ENCODE measurements at regions not wholly inside any gene's neighbourhood (a gene's known extent, or its start where the extent isn't known, plus 50 kb on each side); places are given as distances from the start of the nearest gene placed in this dataset.
A peak's percentile ranks its signal among the peaks of the same experiment; 100 is the strongest.
"Not testable (repeated sequence)": the region's sequence is repeated elsewhere in the genome, so short reads cannot be mapped to it uniquely, and the experiment has no call there.

DNA sequence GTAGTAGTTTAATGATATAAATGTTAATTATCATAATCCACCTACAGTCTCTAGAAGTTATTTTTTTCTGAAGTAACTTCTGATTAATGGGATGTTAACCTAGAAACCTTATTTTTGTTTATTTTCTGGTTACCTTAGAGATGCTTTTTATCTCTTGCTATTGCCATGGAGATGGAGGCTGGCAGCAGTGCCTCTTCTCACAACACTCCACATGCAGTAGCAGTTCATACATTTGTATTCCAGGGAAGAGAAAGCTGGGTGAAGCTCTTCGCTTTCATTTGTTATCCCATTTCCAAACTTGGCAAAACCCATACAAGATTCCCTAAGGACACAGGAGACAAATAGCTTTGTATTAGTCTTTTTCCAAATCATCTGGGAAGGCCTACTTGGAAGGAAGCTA is 1794.1 kb upstream of the LRRTM1 start:
- H3K27ac ChIP-seq = no peak overlapping the region
- H3K4me1 ChIP-seq = no peaks in the 10 kb centered on the region
- H3K9me3 ChIP-seq (replicated peaks) = no peaks in the 10 kb centered on the region
- H3K4me3 ChIP-seq = no peak overlapping the region
- H3K27me3 ChIP-seq = no peaks in the 10 kb centered on the region
- no peak for DNase-seq
- H3K36me3 ChIP-seq = no peaks in the 10 kb centered on the region

DNA sequence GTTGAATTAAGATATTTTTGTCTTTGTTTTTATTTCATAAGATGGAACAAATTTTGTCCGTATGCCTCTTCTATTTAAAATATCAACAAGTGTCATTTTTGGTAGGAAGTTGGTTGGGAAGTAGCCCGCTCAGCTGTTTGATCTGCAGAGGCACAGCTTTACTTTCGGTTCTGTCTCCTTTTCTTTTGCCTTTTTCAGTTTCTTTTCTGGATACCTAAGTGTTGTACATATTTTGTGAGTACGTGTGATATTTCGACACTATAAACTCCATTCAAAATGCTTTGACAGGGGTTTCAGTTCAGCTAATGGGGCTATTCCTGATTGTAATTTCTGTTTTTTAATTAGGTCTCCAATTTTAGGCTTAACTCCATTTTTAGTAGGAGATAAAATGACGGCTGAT is 1785.0 kb upstream of the LRRTM1 start:
- Histone ChIP-seq H3K4me1 (no peaks in the 10 kb centered on the region), H3K36me3 (no peaks in the 10 kb centered on the region), H3K27me3 (no peaks in the 10 kb centered on the region), H3K9me3 (replicated peaks) (no peaks in the 10 kb centered on the region), H3K4me3 (no peak overlapping the region), H3K27ac (no peak overlapping the region)
- no peak for DNase-seq

DNA sequence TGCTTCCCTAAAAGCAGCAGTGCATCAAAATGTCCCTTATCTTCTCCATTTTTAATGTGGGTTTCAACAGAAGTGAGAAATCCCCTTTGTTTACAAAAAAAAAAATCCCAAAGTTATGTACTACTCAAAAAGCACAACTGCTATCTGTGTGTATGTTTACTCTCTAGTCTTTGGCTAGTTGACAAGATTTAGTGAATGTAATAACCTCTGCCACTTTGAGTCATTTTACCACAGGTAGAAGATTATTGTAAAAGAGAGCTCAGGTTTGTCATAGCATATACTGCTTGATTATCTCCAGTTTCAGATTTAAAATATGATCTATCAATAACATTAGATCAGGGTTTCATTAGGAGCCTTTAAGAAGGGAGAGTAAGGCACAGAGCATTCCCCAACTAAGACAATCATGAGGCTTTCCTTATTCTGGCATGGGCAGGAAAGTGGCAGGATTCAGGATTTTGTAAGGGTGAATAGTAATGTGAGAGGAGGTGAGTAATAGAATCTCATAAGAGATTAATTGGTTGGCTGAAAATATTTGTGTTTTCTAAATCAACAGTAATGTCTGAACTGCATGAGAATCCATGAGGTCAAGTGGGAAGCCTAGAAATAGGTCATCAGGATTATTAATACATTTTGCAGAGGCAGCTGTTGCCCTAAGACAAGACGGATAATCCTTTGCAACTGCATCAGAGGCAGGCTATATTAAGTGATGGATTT is 1780.3 kb upstream of the LRRTM1 start:
- DNase-seq = no peak
- Histone ChIP-seq H3K4me3 (no peak overlapping the region), H3K27ac (no peak overlapping the region), H3K36me3 (no peaks in the 10 kb centered on the region), H3K27me3 (no peaks in the 10 kb centered on the region), H3K9me3 (replicated peaks) (no peaks in the 10 kb centered on the region), H3K4me1 (no peaks in the 10 kb centered on the region)

DNA sequence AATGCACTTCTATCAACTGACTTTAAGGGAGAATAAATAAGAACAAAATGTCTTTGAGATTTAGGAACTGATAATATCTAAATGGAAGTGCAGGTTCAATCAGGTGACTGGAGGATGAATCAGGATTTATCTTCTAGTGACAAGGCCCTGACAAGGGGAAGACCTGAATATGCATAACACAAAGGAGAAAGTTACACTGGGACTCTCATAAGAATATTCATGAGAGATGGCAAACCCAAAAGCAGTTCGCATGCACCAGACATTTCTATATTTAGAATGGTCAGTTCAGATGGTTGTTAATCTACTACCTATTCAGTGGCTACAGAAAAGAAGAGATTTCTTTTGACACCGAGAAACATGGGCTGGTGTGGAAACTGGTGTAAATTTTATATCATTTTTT is 1771.3 kb upstream of the LRRTM1 start:
- DNase-seq = no peak
- Histone ChIP-seq H3K4me3 (no peak overlapping the region), H3K27ac (no peak overlapping the region), H3K9me3 (replicated peaks) (no peaks in the 10 kb centered on the region), H3K27me3 (no peaks in the 10 kb centered on the region), H3K36me3 (no peaks in the 10 kb centered on the region), H3K4me1 (no peaks in the 10 kb centered on the region)

DNA sequence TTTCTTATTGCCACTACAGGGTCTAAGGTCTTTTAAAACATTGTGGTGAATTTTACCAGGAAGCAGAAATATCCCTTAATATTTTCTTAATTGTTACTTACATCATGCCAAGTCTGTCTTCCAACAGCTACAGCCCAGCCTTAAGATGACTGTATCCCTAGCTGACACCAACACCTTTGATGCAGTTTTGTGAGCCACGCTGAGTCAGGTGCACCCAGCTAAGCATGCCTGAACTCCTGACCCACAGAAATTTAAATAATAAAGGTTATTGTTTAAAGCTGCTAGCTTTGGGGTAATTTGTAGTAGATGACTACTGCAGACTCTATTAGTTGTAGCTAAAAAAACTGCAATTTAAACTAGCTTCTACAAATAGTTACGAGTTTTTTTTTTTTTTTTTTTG is 1757.9 kb upstream of the LRRTM1 start:
- H3K4me3 ChIP-seq = no peak overlapping the region
- no peak overlapping the region for H3K27ac ChIP-seq
- DNase-seq = no peak
- no peaks in the 10 kb centered on the region for H3K9me3 ChIP-seq (replicated peaks)
- H3K4me1 ChIP-seq = no peaks in the 10 kb centered on the region
- no peaks in the 10 kb centered on the region for H3K36me3 ChIP-seq
- H3K27me3 ChIP-seq = 0 out of 2 replicates have a peak, but pooled peaks cover 2% of the 10 kb centered on the region

DNA sequence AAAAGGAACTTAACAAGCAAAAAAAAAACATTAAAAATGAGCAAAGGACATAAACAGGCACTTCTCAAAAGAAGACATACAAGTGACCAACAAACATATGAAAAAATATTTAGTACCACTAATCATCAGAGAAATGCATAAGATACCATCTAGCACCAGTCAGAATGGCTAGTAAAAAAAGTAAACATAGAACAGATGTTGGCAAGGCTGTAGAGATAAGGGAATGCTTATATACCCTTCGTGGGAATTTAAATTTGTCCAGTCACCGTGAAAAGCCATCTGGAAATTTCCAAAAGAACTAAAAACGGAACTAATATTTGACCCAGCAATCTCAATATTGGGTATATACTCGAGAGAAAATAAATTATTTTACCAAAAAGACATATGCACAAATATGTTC is 1751.3 kb upstream of the LRRTM1 start:
- no peaks in the 10 kb centered on the region for H3K9me3 ChIP-seq (replicated peaks)
- peak in 1 of 2 experiments; percentile 2 for DNase-seq
- H3K4me1 ChIP-seq = no peaks in the 10 kb centered on the region
- no peaks in the 10 kb centered on the region for H3K27me3 ChIP-seq
- no peaks in the 10 kb centered on the region for H3K36me3 ChIP-seq
- H3K27ac ChIP-seq = no peak overlapping the region
- H3K4me3 ChIP-seq = no peak overlapping the region

DNA sequence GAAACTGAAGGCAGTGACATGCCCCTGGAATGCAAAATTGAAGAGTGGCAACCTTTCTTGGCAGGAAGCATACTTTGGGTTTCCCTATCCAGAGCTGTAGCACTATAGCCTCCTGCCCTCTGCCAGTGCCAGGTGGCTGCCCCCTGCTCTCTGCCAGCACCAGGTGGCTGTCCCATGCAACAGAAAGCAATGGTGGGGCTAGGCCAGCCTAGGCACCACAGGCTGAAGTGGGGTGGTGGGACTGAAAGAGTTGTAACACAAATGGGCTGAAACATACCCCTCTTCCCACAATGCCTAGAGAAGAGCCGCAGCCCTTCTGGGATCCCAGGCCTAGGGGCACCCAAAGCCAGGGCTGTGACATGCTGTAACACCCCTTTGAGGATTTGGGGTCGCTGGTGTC is 1739.3 kb upstream of the LRRTM1 start:
- DNase-seq = no peak
- H3K27ac ChIP-seq = no peak overlapping the region
- H3K4me3 ChIP-seq = no peak overlapping the region
- H3K9me3 ChIP-seq (replicated peaks) = no peaks in the 10 kb centered on the region
- no peaks in the 10 kb centered on the region for H3K36me3 ChIP-seq
- H3K4me1 ChIP-seq = no peaks in the 10 kb centered on the region
- no peaks in the 10 kb centered on the region for H3K27me3 ChIP-seq

DNA sequence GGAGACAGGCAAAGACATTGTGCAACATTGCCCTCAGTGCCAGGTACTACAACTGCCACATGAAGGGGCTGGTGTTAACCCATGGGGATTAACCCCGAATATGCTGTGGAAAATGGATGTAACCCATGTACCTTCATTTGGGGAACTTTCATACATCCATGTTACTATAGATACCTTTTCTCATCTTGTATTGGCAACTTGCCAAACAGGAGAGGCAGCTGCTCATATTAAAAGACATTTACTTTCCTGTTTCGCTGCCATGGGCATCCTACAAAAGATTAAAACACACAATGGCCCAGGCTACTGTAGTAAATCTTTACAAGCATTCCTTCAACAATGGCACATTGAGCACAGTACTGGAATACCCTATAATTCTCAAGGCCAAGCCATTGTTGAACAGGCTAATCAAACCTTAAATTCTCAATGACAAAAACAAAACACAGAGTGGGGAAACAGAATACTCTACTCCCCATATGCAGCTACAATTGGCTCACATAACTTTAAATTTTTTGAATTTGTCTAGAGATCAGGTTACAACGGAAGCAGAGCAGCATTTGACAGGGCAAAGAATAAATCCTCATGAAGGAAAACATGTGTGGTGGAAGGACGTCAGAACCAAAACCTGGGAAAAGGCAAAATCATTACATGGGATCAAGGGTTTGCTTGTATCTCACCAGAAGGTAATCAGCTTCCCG is 1723.5 kb upstream of the LRRTM1 start:
- H3K27me3 ChIP-seq = no peaks in the 10 kb centered on the region
- no peak overlapping the region for H3K4me3 ChIP-seq
- H3K4me1 ChIP-seq = no peaks in the 10 kb centered on the region
- DNase-seq = peak in 1 of 2 experiments; percentile 32
- H3K9me3 ChIP-seq (replicated peaks) = no peaks in the 10 kb centered on the region
- no peaks in the 10 kb centered on the region for H3K36me3 ChIP-seq
- H3K27ac ChIP-seq = no peak overlapping the region

DNA sequence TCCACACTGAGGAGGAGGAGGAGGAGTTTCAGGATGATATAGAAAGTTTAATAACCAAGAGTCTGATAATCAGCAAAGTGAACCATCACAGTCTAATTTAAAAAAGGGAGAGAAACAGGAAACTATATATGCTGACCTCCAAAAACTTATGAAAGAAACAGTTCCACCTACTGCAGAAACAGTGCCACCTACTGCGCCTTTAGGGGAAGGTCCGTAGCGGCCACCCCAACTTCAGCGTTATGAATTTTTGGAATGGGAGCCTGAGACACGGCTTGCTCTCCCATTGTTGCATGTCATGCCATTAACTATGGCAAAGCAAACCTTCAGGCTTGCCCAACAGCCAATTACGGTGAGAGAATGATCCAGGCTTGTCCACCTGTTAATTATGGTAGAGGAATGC is 1719.2 kb upstream of the LRRTM1 start:
- no peaks in the 10 kb centered on the region for H3K4me1 ChIP-seq

DNA sequence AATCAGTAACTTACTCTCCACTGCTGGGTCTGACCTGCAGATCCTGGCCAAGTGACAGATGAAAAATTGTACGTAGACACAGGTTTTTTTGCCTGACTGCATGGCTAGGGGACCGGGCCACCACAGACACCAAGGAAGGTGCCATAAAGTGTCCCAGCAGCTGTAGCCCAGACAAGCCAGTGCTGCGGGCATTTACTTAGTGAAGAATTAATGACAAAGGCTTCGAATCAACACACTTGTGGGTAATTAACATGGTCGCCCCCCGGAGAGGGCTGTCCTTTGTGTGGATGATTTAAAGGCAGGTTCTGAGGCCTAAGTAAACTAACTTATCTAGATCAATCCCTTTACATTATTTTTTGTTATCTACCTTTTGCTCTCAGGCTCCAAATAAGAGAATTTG is 1709.1 kb upstream of the LRRTM1 start:
- no peak overlapping the region for H3K4me3 ChIP-seq
- no peak for DNase-seq
- H3K9me3 ChIP-seq (replicated peaks) = no peaks in the 10 kb centered on the region
- H3K4me1 ChIP-seq = no peaks in the 10 kb centered on the region
- no peaks in the 10 kb centered on the region for H3K36me3 ChIP-seq
- H3K27ac ChIP-seq = no peak overlapping the region
- no peaks in the 10 kb centered on the region for H3K27me3 ChIP-seq

More for the DNA sequence above, 1719.2 kb upstream of the LRRTM1 start:
- Histone ChIP-seq H3K4me3 (no peak overlapping the region), H3K36me3 (no peaks in the 10 kb centered on the region), H3K27ac (no peak overlapping the region), H3K9me3 (replicated peaks) (no peaks in the 10 kb centered on the region), H3K27me3 (no peaks in the 10 kb centered on the region)
- peak in 1 of 2 experiments; percentile 19 for DNase-seq

DNA sequence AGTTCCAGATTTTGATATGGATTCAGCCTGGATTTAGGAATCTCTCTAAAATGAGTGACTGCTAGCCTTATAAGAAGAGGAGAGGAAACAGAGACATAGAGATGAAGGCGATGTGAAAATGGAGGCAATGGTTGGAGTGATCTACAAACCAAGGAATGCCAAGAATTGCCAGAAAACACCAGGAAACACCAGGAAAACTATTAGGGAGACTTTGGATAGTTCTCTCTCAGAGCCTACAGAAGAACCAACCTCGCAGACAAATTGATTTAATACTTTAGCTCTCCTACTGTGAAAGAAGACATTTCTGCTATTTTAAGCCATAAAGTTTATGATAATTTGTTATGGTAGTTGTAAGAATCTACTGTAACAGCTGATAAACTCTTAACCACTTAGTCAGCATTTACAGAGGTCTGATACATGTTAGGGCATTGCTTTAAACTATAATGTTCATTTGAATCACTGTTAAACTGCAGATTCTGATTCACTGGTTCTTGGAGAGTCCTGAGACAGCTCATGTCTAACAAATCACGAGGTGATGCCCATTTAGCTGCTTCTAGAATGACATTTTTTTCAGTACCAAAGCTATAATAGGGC is 1702.6 kb upstream of the LRRTM1 start:
- Histone ChIP-seq H3K4me3 (no peak overlapping the region), H3K27ac (no peak overlapping the region; the same call in 1 of the 2 replicates), H3K4me1 (peaks cover 4% of the 10 kb centered on the region; the same call in 1 of the 2 replicates), H3K36me3 (no peaks in the 10 kb centered on the region), H3K9me3 (replicated peaks) (no peaks in the 10 kb centered on the region), H3K27me3 (no peaks in the 10 kb centered on the region)
- DNase-seq = no peak

DNA sequence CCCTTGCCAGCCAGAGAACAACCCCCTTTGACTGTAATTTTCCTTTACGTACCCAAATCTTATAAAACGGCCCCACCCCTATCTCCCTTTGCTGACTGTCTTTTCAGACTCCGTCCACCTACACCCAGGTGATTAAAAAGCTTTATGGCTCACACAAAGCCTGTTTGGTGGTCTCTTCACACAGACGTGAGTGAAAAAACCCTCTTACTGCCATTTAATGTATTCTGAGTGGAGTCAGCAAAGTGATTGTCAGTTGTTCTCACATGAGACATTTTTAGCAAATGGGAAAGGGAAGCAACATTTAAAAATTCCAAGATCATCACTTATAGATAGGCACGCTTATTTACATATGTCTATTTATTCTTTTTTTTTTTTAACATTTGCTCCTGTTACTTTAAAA is 1701.3 kb upstream of the LRRTM1 start:
- H3K27me3 ChIP-seq; H3K4me3 ChIP-seq; H3K4me1 ChIP-seq; H3K9me3 ChIP-seq (replicated peaks); H3K27ac ChIP-seq; H3K36me3 ChIP-seq; DNase-seq: not testable (repeated sequence)

DNA sequence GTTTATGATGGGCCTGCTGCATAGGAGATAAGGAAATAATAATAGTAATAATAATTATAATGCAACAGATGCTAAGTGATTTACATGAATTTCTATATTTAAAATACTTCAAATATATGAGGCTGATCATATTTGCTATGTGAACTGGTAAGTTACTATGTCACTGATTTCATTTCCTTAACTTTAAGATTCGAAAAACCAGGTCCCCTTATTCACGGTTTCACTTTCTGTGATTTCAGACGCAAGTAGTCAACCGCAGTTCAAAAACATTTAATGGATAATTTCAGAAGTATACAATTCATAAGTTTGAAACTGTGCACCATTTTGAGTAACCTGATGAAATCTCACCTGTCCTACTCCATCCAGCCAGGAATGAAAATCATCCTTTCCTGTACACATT is 1697.1 kb upstream of the LRRTM1 start:
- H3K4me1 ChIP-seq = no peaks in the 10 kb centered on the region; the same call in 1 of the 2 replicates
- no peak overlapping the region for H3K4me3 ChIP-seq
- no peak overlapping the region for H3K27ac ChIP-seq
- no peaks in the 10 kb centered on the region for H3K36me3 ChIP-seq
- no peaks in the 10 kb centered on the region for H3K9me3 ChIP-seq (replicated peaks)
- DNase-seq = no peak
- H3K27me3 ChIP-seq = no peaks in the 10 kb centered on the region

DNA sequence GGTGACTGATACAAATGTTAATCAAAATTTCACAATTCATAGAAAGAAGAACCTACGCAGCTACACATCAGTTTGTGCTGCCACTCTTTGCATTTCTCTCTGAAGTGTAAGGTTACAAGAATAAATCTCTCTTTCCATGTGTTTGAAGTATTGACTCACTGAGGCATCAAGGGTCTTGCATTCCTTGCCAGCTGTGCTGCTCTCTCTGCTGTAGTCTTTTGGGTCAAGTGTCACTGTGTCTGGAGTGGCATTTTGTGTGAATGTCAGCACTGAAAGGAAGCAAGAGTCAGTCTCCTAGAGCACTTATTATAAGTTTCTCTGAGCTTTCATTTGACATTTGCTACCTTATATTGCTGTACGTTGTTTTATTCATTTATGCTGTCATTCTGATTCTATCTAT is 1696.1 kb upstream of the LRRTM1 start:
- H3K27me3 ChIP-seq = no peaks in the 10 kb centered on the region
- H3K4me1 ChIP-seq = no peaks in the 10 kb centered on the region
- no peaks in the 10 kb centered on the region for H3K9me3 ChIP-seq (replicated peaks)
- no peak for DNase-seq
- H3K36me3 ChIP-seq = no peaks in the 10 kb centered on the region
- H3K4me3 ChIP-seq = no peak overlapping the region
- no peak overlapping the region for H3K27ac ChIP-seq

DNA sequence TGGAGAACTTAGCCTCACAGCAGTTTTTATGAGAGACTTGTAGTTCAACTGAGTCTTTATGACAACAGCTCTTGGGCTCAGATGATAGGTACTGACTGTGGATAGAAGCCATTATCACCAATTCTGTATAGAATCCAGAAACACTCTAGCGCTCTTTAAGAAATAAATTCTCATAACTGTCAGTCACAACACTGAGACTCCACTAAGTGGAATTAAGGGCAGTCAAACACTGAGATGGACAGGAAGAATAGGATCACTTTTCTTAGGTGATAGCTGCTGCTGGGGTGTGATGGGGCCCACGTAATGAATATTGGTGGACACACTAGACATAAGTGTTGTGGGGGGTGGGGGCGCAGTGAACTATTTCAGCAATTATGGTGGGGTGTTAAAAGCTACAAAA is 1691.8 kb upstream of the LRRTM1 start:
- Histone ChIP-seq H3K27me3 (no peaks in the 10 kb centered on the region), H3K4me1 (no peaks in the 10 kb centered on the region), H3K27ac (no peak overlapping the region), H3K4me3 (no peak overlapping the region), H3K36me3 (no peaks in the 10 kb centered on the region), H3K9me3 (replicated peaks) (no peaks in the 10 kb centered on the region)
- no peak for DNase-seq
